A673 (cell line): ENCODE measurements at regions not wholly inside any gene's neighbourhood (a gene's known extent, or its start where the extent isn't known, plus 50 kb on each side); places are given as distances from the start of the nearest gene placed in this dataset.

Experiments
- EZH2 ChIP-seq: fragments of 200-600 bp; sonication (generic); IDR thresholded peaks from 2 replicates; pipeline ENCODE4 v1.6.1; 2017; ENCODE audit warnings: borderline replicate concordance, low read depth, mild to moderate bottlenecking, mixed read lengths, antibody characterized with exemption, low read length; ENCODE audit not compliant: poor library complexity, severe bottlenecking
- TF ChIP-seq, protein P1 (sequence below): fragments of 300-800, 200-600 bp; sonication (generic); conservative IDR thresholded peaks from 2 replicates; pipeline ENCODE4 v1.5.1; 2017; ENCODE audit warnings: low read depth, mild to moderate bottlenecking, antibody characterized with exemption, low read length, moderate library complexity, mixed read lengths

DNA sequence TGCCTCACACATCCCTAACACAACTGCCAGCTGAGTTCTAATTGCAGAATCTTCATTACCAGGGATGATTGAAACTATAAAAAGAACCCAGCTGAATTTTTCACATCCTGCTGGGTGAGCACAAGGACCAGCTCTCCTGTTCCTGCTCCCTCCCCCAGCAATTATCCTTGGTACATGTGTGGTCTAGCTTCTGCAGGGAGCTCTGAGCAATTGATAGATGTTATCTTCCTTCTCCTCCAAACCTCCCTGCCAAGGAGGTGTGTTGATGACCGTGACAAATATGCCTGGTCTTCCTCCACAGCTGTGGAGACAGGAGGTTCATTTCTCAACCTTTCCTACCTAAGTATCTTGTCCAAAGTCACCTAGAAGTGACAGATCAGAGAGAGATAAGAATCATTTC lies 65.3 kb upstream of the MAN1A2 start:
- TF ChIP-seq, protein P1, sequence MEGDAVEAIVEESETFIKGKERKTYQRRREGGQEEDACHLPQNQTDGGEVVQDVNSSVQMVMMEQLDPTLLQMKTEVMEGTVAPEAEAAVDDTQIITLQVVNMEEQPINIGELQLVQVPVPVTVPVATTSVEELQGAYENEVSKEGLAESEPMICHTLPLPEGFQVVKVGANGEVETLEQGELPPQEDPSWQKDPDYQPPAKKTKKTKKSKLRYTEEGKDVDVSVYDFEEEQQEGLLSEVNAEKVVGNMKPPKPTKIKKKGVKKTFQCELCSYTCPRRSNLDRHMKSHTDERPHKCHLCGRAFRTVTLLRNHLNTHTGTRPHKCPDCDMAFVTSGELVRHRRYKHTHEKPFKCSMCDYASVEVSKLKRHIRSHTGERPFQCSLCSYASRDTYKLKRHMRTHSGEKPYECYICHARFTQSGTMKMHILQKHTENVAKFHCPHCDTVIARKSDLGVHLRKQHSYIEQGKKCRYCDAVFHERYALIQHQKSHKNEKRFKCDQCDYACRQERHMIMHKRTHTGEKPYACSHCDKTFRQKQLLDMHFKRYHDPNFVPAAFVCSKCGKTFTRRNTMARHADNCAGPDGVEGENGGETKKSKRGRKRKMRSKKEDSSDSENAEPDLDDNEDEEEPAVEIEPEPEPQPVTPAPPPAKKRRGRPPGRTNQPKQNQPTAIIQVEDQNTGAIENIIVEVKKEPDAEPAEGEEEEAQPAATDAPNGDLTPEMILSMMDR: no peak
- TF ChIP-seq EZH2: no peak
